Caco-2 (cell line): ENCODE measurements at regions not wholly inside any gene's neighbourhood (a gene's known extent, or its start where the extent isn't known, plus 50 kb on each side); places are given as distances from the start of the nearest gene placed in this dataset.

Experiments
- BruUV-seq: library from RNA; stranded (reverse); fragments of 400-500 nt; replicated peaks from 2 replicates; lab custom pipeline; 2021; lab: Mats Ljungman, UMichigan
- CTCF ChIA-PET: fragments of 300-600 bp; sonication (Branson Sonifier 250); formaldehyde crosslinking; loops from one replicate; lab custom pipeline; 2022; ENCODE audit warnings: antibody characterized with exemption; lab: Charles Lee
- POLR2A ChIA-PET: fragments of 300-600 bp; sonication (Branson Sonifier 250); formaldehyde crosslinking; loops from one replicate; lab custom pipeline; 2022; ENCODE audit warnings: antibody characterized with exemption; lab: Charles Lee
- DNase-seq, 2 experiments: peaks; one replicate each; pipeline versions ENCODE4 v3.0.0 to v3.0.0-alpha.2; 2020 to 2022
- H3K27me3 ChIP-seq: replicated peaks from 2 replicates; pipeline ENCODE4 v1.6.0; 2011; ENCODE audit warnings: low read length; ENCODE audit not compliant: control insufficient read depth, insufficient read depth
- H3K36me3 ChIP-seq: 2 replicates; pipeline ENCODE4 v1.5.1; 2011; ENCODE audit warnings: low read length; ENCODE audit not compliant: control insufficient read depth, insufficient read depth
- H3K4me1 ChIP-seq: fragments of 250-450 bp; sonication (Bioruptor Pico); 2 replicates; pipeline ENCODE4 v1.5.1; 2020; ENCODE audit warnings: mild to moderate bottlenecking
- H3K4me3 ChIP-seq: 2 replicates; pipeline ENCODE4 v1.5.1; 2011; ENCODE audit warnings: low read depth, mild to moderate bottlenecking, control low read depth, low read length
- H3K9me3 ChIP-seq: fragments of 250-450 bp; sonication (Bioruptor Pico); 2 replicates; pipeline ENCODE4 v1.5.1; 2020; ENCODE audit warnings: mild to moderate bottlenecking, moderate library complexity
- H3K27ac Mint-ChIP-seq: one replicate; pipeline ENCODE4 v1.8.0; 2022; ENCODE audit warnings: mixed read lengths; ENCODE audit not compliant: unreplicated experiment
- H3K27me3 Mint-ChIP-seq: one replicate; pipeline ENCODE4 v1.8.0; 2022; ENCODE audit warnings: mixed read lengths; ENCODE audit not compliant: insufficient read depth, unreplicated experiment
- H3K36me3 Mint-ChIP-seq: one replicate; pipeline ENCODE4 v1.8.0; 2022; ENCODE audit warnings: mild to moderate bottlenecking, mixed read lengths; ENCODE audit not compliant: insufficient read depth, unreplicated experiment
- H3K4me1 Mint-ChIP-seq: one replicate; pipeline ENCODE4 v1.8.0; 2022; ENCODE audit warnings: low read depth, mixed read lengths; ENCODE audit not compliant: unreplicated experiment
- H3K4me3 Mint-ChIP-seq: one replicate; pipeline ENCODE4 v1.8.0; 2022; ENCODE audit warnings: mild to moderate bottlenecking, moderate library complexity, mixed read lengths; ENCODE audit not compliant: unreplicated experiment
- H3K9me3 Mint-ChIP-seq: one replicate; pipeline ENCODE4 v1.8.0; 2022; ENCODE audit warnings: mixed read lengths; ENCODE audit not compliant: unreplicated experiment
- intact Hi-C: fragments of 100-400 bp; cut with micrococcal nuclease; formaldehyde crosslinking; loops from one replicate; pipeline ENCODE4 v1.10.0; 2022; ENCODE audit not compliant: unreplicated experiment
- TF ChIP-seq, protein P1 (sequence below), 2 experiments: fragments of 200-600 bp in 1 of 2; IDR thresholded peaks; 1 replicate in 1 of 2; 2 replicates in 1 of 2; pipeline versions ENCODE4 v1.5.1 to v1.8.0; 2011 to 2022; ENCODE audit warnings: antibody characterized with exemption in 1 of 2, control low read depth in 1 of 2, inconsistent platforms in 1 of 2, low read depth in 1 of 2, low read length in 1 of 2, mild to moderate bottlenecking in 1 of 2, moderate library complexity in 1 of 2; ENCODE audit not compliant: insufficient read depth in 1 of 2, severe bottlenecking in 1 of 2, unreplicated experiment in 1 of 2

- TF ChIP-seq, protein P1, sequence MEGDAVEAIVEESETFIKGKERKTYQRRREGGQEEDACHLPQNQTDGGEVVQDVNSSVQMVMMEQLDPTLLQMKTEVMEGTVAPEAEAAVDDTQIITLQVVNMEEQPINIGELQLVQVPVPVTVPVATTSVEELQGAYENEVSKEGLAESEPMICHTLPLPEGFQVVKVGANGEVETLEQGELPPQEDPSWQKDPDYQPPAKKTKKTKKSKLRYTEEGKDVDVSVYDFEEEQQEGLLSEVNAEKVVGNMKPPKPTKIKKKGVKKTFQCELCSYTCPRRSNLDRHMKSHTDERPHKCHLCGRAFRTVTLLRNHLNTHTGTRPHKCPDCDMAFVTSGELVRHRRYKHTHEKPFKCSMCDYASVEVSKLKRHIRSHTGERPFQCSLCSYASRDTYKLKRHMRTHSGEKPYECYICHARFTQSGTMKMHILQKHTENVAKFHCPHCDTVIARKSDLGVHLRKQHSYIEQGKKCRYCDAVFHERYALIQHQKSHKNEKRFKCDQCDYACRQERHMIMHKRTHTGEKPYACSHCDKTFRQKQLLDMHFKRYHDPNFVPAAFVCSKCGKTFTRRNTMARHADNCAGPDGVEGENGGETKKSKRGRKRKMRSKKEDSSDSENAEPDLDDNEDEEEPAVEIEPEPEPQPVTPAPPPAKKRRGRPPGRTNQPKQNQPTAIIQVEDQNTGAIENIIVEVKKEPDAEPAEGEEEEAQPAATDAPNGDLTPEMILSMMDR (IDR thresholded peaks at IDR 0.05; ENCODE audit: insufficient read depth in 1 of 2, low read depth in 1 of 2, low read length in 1 of 2, severe bottlenecking in 1 of 2, unreplicated experiment in 1 of 2): no peak
- Mint-ChIP-seq H3K9me3 (no peaks in the 10 kb centered on the region), H3K4me3 (no peak overlapping the region), H3K27ac (no peak overlapping the region), H3K4me1 (no peaks in the 10 kb centered on the region), H3K36me3 (no peaks in the 10 kb centered on the region), H3K27me3 (peaks cover 10% of the 10 kb centered on the region)
- Histone ChIP-seq H3K4me3 (no peak overlapping the region), H3K9me3 (no peaks in the 10 kb centered on the region), H3K36me3 (no peaks in the 10 kb centered on the region), H3K27me3 (no peaks in the 10 kb centered on the region), H3K4me1 (no peaks in the 10 kb centered on the region)
- ChIA-PET POLR2A (no interaction called here), CTCF (no interaction called here)
- DNase-seq: peak in 1 of 2 experiments; percentile 23
- BruUV-seq: no TSS peak
- intact Hi-C loops: no loop called here
These were observed 88.5 kb upstream of the ALX4 start for GRCh38 chr11:44398266-44399030.

GRCh38 chr11:44399968-44400367 lies 90.0 kb upstream of the ALX4 start:
- CTCF ChIA-PET: no interaction called here
- no peaks in the 10 kb centered on the region for H3K27me3 ChIP-seq
- Mint-ChIP-seq H3K4me3 (no peak overlapping the region), H3K9me3 (no peaks in the 10 kb centered on the region), H3K27ac (no peak overlapping the region), H3K4me1 (no peaks in the 10 kb centered on the region), H3K27me3 (peaks cover 6% of the 10 kb centered on the region), H3K36me3 (no peaks in the 10 kb centered on the region)
- POLR2A ChIA-PET: no interaction called here
- TF ChIP-seq, protein P1 (IDR thresholded peaks at IDR 0.05; ENCODE audit: insufficient read depth in 1 of 2, low read depth in 1 of 2, low read length in 1 of 2, severe bottlenecking in 1 of 2, unreplicated experiment in 1 of 2): no peak
- peak in 1 of 2 experiments; percentile 1 for DNase-seq
- BruUV-seq: no TSS peak
- no peaks in the 10 kb centered on the region for H3K36me3 ChIP-seq
- H3K9me3 ChIP-seq: no peaks in the 10 kb centered on the region
- intact Hi-C loops: no loop called here
- H3K4me1 ChIP-seq: no peaks in the 10 kb centered on the region
- H3K4me3 ChIP-seq: no peak overlapping the region

DNA sequence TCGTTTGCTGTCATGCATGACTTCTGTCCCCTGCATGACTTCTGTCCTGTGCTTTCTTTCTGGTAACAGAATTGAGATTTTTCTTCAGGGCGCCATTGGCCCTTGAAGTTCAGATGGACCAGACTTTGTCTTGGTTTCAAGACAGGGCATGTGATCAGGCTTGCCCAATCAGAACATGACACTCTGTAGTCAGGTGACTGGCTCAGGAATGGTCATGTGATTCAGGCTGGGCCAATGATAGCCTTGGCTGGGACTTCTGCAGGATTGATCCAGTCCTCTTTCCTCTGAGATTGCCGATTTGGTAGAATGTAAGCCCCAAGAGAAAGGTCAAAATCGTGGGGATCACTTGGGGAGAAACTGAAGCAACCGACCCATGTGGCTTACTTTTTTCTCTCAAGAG lies 90.5 kb upstream of the ALX4 start:
- Histone ChIP-seq H3K36me3 (no peaks in the 10 kb centered on the region), H3K9me3 (no peaks in the 10 kb centered on the region), H3K27me3 (no peaks in the 10 kb centered on the region), H3K4me3 (no peak overlapping the region), H3K4me1 (no peaks in the 10 kb centered on the region)
- no TSS peak for BruUV-seq
- TF ChIP-seq, protein P1 (IDR thresholded peaks at IDR 0.05; ENCODE audit: insufficient read depth in 1 of 2, low read depth in 1 of 2, low read length in 1 of 2, severe bottlenecking in 1 of 2, unreplicated experiment in 1 of 2): no peak
- POLR2A ChIA-PET: no interaction called here
- no peaks in the 10 kb centered on the region for H3K9me3 Mint-ChIP-seq
- no peak overlapping the region for H3K4me3 Mint-ChIP-seq
- intact Hi-C loops: no loop called here
- CTCF ChIA-PET: no interaction called here
- DNase-seq: peak in 1 of 2 experiments; percentile 37
- no peaks in the 10 kb centered on the region for H3K4me1 Mint-ChIP-seq
- H3K36me3 Mint-ChIP-seq: no peaks in the 10 kb centered on the region
- H3K27ac Mint-ChIP-seq: no peak overlapping the region
- peaks cover 8% of the 10 kb centered on the region for H3K27me3 Mint-ChIP-seq
